Suprapubic skin (tissue), 4 donors: ENCODE measurements at regions not wholly inside any gene's neighbourhood (a gene's known extent, or its start where the extent isn't known, plus 50 kb on each side); places are given as distances from the start of the nearest gene placed in this dataset.

Experiments
- EP300 ChIP-seq: sonication (generic); formaldehyde crosslinking; IDR thresholded peaks from one replicate; pipeline ENCODE4 v1.6.1; 2017; ENCODE audit warnings: antibody characterized with exemption
- POLR2A ChIP-seq, 2 donors: fragments of 450-650 bp; IDR thresholded peaks; one replicate each; pipeline ENCODE4 v1.6.1; 2017; ENCODE audit warnings: antibody characterized with exemption in 2 of 2, mild to moderate bottlenecking in 2 of 2, moderate library complexity in 2 of 2
- POLR2AphosphoS5 ChIP-seq, 3 donors: sonication (generic); formaldehyde crosslinking; IDR thresholded peaks; one replicate each; pipeline ENCODE4 v1.6.1; 2017; ENCODE audit warnings: antibody characterized with exemption in 3 of 3
- TF ChIP-seq, protein P1 (sequence below), 2 donors: fragments of 200-600 bp in 1 of 2; fragments of 450-650 bp in 1 of 2; sonication (generic) in 1 of 2; IDR thresholded peaks; one replicate each; pipeline ENCODE4 v1.5.1; 2016 to 2019; ENCODE audit warnings: antibody characterized with exemption in 2 of 2, mild to moderate bottlenecking in 1 of 2, moderate library complexity in 1 of 2

DNA sequence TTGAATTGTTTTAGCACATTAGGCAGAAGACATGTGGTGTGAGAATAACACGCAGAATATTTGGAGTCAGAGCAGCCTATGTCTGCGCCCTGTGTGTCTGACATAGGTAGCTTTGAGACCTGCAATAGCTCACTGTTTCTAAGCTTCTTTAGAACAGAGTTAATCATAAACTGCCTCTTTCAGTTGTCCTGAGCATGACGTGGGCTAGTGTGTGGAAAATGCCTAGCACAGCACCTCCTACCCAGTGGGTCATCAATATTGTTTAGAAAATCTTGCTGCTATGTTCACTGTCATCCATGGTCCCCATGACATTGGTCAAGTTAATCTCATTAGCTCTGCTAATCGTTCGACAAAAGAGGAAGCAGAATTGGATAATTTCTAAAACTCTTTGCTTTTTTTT is 357.4 kb upstream of the SGCD start:
- TF ChIP-seq EP300 (no peak), POLR2A (IDR thresholded peaks at IDR 0.05) (no peak), POLR2AphosphoS5 (IDR thresholded peaks at IDR 0.05) (no peak)
- TF ChIP-seq, protein P1, sequence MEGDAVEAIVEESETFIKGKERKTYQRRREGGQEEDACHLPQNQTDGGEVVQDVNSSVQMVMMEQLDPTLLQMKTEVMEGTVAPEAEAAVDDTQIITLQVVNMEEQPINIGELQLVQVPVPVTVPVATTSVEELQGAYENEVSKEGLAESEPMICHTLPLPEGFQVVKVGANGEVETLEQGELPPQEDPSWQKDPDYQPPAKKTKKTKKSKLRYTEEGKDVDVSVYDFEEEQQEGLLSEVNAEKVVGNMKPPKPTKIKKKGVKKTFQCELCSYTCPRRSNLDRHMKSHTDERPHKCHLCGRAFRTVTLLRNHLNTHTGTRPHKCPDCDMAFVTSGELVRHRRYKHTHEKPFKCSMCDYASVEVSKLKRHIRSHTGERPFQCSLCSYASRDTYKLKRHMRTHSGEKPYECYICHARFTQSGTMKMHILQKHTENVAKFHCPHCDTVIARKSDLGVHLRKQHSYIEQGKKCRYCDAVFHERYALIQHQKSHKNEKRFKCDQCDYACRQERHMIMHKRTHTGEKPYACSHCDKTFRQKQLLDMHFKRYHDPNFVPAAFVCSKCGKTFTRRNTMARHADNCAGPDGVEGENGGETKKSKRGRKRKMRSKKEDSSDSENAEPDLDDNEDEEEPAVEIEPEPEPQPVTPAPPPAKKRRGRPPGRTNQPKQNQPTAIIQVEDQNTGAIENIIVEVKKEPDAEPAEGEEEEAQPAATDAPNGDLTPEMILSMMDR (IDR thresholded peaks at IDR 0.05) = no peak
